HCT116 (cell line): ENCODE measurements at regions not wholly inside any gene's neighbourhood (a gene's known extent, or its start where the extent isn't known, plus 50 kb on each side); places are given as distances from the start of the nearest gene placed in this dataset.

ENCODE experiments used
- ATAC-seq: fragments of 200-7000 bp; cut with Tn5 transposase; 2 replicates; pipeline ENCODE4 v1.9.1; 2020; ENCODE audit warnings: mild to moderate bottlenecking, moderate library complexity
- BruUV-seq: library from RNA; stranded (reverse); fragments of 400-500 nt; replicated peaks from 2 replicates; lab custom pipeline; 2021; lab: Mats Ljungman, UMichigan
- CTCF ChIA-PET: fragments of 300-600 bp; sonication (Branson Sonifier 250); formaldehyde crosslinking; loops from one replicate; lab custom pipeline; 2021; ENCODE audit warnings: antibody characterized with exemption; lab: Charles Lee
- POLR2A ChIA-PET: fragments of 300-600, 350-600 bp; sonication (Branson Sonifier 250); formaldehyde crosslinking; loops from one replicate; lab custom pipeline; 2021; ENCODE audit warnings: antibody characterized with exemption; lab: Charles Lee
- RAD21 ChIA-PET, 2 experiments: fragments of 300-600 bp; sonication (Branson Sonifier 250); formaldehyde crosslinking; loops; one replicate each; lab custom pipeline; 2023; ENCODE audit warnings: low total read pairs in 2 of 2; ENCODE audit not compliant: uncharacterized antibody in 2 of 2, unreplicated experiment in 2 of 2, low non-redundant PET in 1 of 2; lab: Charles Lee
- DNase-seq: peaks from one replicate; pipeline ENCODE4 v3.0.0-alpha.2; 2010; ENCODE audit warnings: low read depth, low spot score
- H2AFZ ChIP-seq: fragments of 200-600 bp; shearing (Covaris generic), sonication (generic); 2 replicates; pipeline ENCODE4 v1.6.1; 2017; ENCODE audit warnings: low read depth, mixed run types, mixed read lengths, antibody characterized with exemption, low read length; ENCODE audit not compliant: poor library complexity, severe bottlenecking
- H3K27ac ChIP-seq: 2 replicates; pipeline ENCODE4 v1.5.1; 2012; ENCODE audit warnings: low read depth, low read length
- H3K27me3 ChIP-seq: fragments of 200-600 bp; sonication (generic); 2 replicates; pipeline ENCODE4 v1.6.1; 2016; ENCODE audit warnings: mixed run types, low read length, mixed read lengths; ENCODE audit not compliant: insufficient read depth
- H3K36me3 ChIP-seq, 2 experiments: fragments of 200-500 bp in 1 of 2; fragments of 200-600 bp in 1 of 2; sonication (Bioruptor generic) in 1 of 2; sonication (generic) in 1 of 2; 2 replicates each; pipeline versions ENCODE4 v1.5.1 to v1.6.1; 2014 to 2016; ENCODE audit warnings: low read length in 2 of 2, inconsistent platforms in 1 of 2, mixed read lengths in 1 of 2, mixed run types in 1 of 2; ENCODE audit not compliant: insufficient read depth in 2 of 2, control insufficient read depth in 1 of 2
- H3K4me1 ChIP-seq, 2 experiments: fragments of 200-600 bp in 1 of 2; sonication (generic) in 1 of 2; 2 replicates each; pipeline versions ENCODE4 v1.5.1 to v1.6.1; 2012 to 2017; ENCODE audit warnings: low read length in 2 of 2, inconsistent platforms in 1 of 2, mild to moderate bottlenecking in 1 of 2, mixed read lengths in 1 of 2, mixed run types in 1 of 2, moderate library complexity in 1 of 2; ENCODE audit not compliant: insufficient read depth in 2 of 2, control insufficient read depth in 1 of 2
- H3K4me2 ChIP-seq: fragments of 200-600 bp; sonication (generic); 2 replicates; pipeline ENCODE4 v1.6.1; 2017; ENCODE audit warnings: mixed run types, low read length, mixed read lengths
- H3K4me3 ChIP-seq, 2 experiments: fragments of 200-600 bp in 1 of 2; sonication (generic) in 1 of 2; replicated peaks in 1 of 2; 2 replicates each; pipeline ENCODE4 v1.5.1; 2011 to 2016; ENCODE audit warnings: low read length in 2 of 2, control low read depth in 1 of 2, low read depth in 1 of 2, mild to moderate bottlenecking in 1 of 2, mixed read lengths in 1 of 2, mixed run types in 1 of 2
- H3K79me2 ChIP-seq: fragments of 200-600 bp; sonication (generic); 2 replicates; pipeline ENCODE4 v1.6.1; 2017; ENCODE audit warnings: mild to moderate bottlenecking, mixed run types, low read length, moderate library complexity, mixed read lengths; ENCODE audit not compliant: insufficient read depth
- H3K9ac ChIP-seq: fragments of 200-600 bp; sonication (generic); 2 replicates; pipeline ENCODE4 v1.6.1; 2016; ENCODE audit warnings: low read length, mixed read lengths
- H3K9me2 ChIP-seq: fragments of 200-600 bp; sonication (generic), shearing (Covaris generic); 2 replicates; pipeline ENCODE4 v1.6.1; 2017; ENCODE audit warnings: mixed run types, mild to moderate bottlenecking, moderate library complexity; ENCODE audit not compliant: insufficient read depth
- H3K9me3 ChIP-seq, 2 experiments: fragments of 200-500 bp in 1 of 2; fragments of 200-600 bp in 1 of 2; sonication (Bioruptor generic) in 1 of 2; sonication (generic) in 1 of 2; 2 replicates each; pipeline ENCODE4 v1.6.1; 2014 to 2017; ENCODE audit warnings: low read length in 2 of 2, mixed read lengths in 2 of 2, inconsistent platforms in 1 of 2, low read depth in 1 of 2, mild to moderate bottlenecking in 1 of 2, mixed run types in 1 of 2, moderate library complexity in 1 of 2; ENCODE audit not compliant: control insufficient read depth in 1 of 2, insufficient read depth in 1 of 2
- H4K20me1 ChIP-seq: fragments of 200-600 bp; sonication (generic), shearing (Covaris generic); 2 replicates; pipeline ENCODE4 v1.6.1; 2017; ENCODE audit warnings: mixed run types, mild to moderate bottlenecking, moderate library complexity; ENCODE audit not compliant: insufficient read depth
- CTCF ChIP-seq, 3 experiments: fragments of 200-600 bp in 1 of 3; sonication (generic) in 1 of 3; IDR thresholded peaks in 2 of 3; conservative IDR thresholded peaks in 1 of 3; 2 replicates each; pipeline ENCODE4 v1.5.1; 2012 to 2017; ENCODE audit warnings: low read depth in 2 of 3, low read length in 2 of 3, antibody characterized with exemption in 1 of 3, borderline replicate concordance in 1 of 3, control low read depth in 1 of 3, mild to moderate bottlenecking in 1 of 3, mixed read lengths in 1 of 3, mixed run types in 1 of 3, moderate library complexity in 1 of 3; ENCODE audit not compliant: insufficient read depth in 1 of 3
- ELF1 ChIP-seq: IDR thresholded peaks from 2 replicates; pipeline ENCODE4 v1.6.1; 2012; ENCODE audit warnings: low read depth, borderline replicate concordance
- EZH2phosphoT487 ChIP-seq: fragments of 200-600 bp; IDR thresholded peaks from 2 replicates; pipeline ENCODE4 v1.6.1; 2018; ENCODE audit warnings: antibody characterized with exemption, borderline replicate concordance
- JUND ChIP-seq: IDR thresholded peaks from 2 replicates; pipeline ENCODE4 v1.6.1; 2012
- POLR2AphosphoS5 ChIP-seq: IDR thresholded peaks from 2 replicates; pipeline ENCODE4 v1.6.1; 2011; ENCODE audit warnings: mild to moderate bottlenecking, low read depth, low read length, moderate library complexity
- REST ChIP-seq: IDR thresholded peaks from 2 replicates; pipeline ENCODE4 v1.6.1; 2012; ENCODE audit warnings: low read depth
- SIN3A ChIP-seq: IDR thresholded peaks from 2 replicates; pipeline ENCODE4 v1.6.1; 2012; ENCODE audit warnings: low read depth
- SP1 ChIP-seq: IDR thresholded peaks from 2 replicates; pipeline ENCODE4 v1.6.1; 2012; ENCODE audit warnings: low read depth
- ZFX ChIP-seq: fragments of 450-650 bp; IDR thresholded peaks from 2 replicates; pipeline ENCODE4 v1.6.1; 2017
- intact Hi-C: fragments of 100-400 bp; cut with micrococcal nuclease; formaldehyde crosslinking; loops from 2 replicates; pipeline ENCODE4 v1.10.0; 2022

GRCh38 chr11:33543823-33544222 is 156.8 kb downstream of the C11orf91 start:
- Histone ChIP-seq H3K9me3 (no peaks in the 10 kb centered on the region), H3K9me2 (no peaks in the 10 kb centered on the region), H2AFZ (no peak overlapping the region), H3K27ac (no peak overlapping the region), H3K4me2 (no peak overlapping the region), H3K36me3 (no peaks in the 10 kb centered on the region), H3K4me1 (peaks cover 0 to 5% of the 10 kb centered on the region in 2 experiments; a peak in 1 of 4 replicates), H3K27me3 (no peaks in the 10 kb centered on the region), H3K4me3 (no peak overlapping the region), H4K20me1 (no peaks in the 10 kb centered on the region), H3K9ac (no peak overlapping the region), H3K79me2 (no peaks in the 10 kb centered on the region)
- CTCF ChIA-PET = interaction anchor here (0.7 to 1.5 kb wide), 4 partner anchors 8 to 199 kb away, joined by 3 to 6 read pairs (median 4); no protein-coding TSS in a partner anchor
- POLR2A ChIA-PET = no interaction called here
- BruUV-seq = no TSS peak
- ATAC-seq (no peak), DNase-seq (no peak)
- TF ChIP-seq POLR2AphosphoS5 (no peak), JUND (no peak), ZFX (no peak), SIN3A (no peak), SP1 (no peak), ELF1 (no peak), REST (no peak), EZH2phosphoT487 (no peak), CTCF (IDR thresholded peaks at IDR 0.05 in 2 of 3, conservative IDR thresholded peaks at IDR 0.05 in 1 of 3; ENCODE audit: borderline replicate concordance in 1 of 3, insufficient read depth in 1 of 3, low read depth in 2 of 3, low read length in 2 of 3) (no peak)
- intact Hi-C loops = loop anchor here (1.0 to 5.0 kb wide), 2 partner anchors 144 to 198 kb away; no protein-coding TSS in a partner anchor
- RAD21 ChIA-PET = interaction anchor here in 1 of 2 experiments (1.7 kb wide), 1 partner anchor 199 kb away, joined by 3 read pairs; no protein-coding TSS in a partner anchor
